NCI-H2081 (cell line): ENCODE measurements at regions not wholly inside any gene's neighbourhood (a gene's known extent, or its start where the extent isn't known, plus 50 kb on each side); places are given as distances from the start of the nearest gene placed in this dataset.
A peak's percentile ranks its signal among the peaks of the same experiment; 100 is the strongest.
"Not testable (repeated sequence)": the region's sequence is repeated elsewhere in the genome, so short reads cannot be mapped to it uniquely, and the experiment has no call there.

Experiments used
- DNase-seq, 2 experiments: peaks; one replicate each; lab custom pipeline; 2025; lab: John Stamatoyannopoulos, UW

DNA sequence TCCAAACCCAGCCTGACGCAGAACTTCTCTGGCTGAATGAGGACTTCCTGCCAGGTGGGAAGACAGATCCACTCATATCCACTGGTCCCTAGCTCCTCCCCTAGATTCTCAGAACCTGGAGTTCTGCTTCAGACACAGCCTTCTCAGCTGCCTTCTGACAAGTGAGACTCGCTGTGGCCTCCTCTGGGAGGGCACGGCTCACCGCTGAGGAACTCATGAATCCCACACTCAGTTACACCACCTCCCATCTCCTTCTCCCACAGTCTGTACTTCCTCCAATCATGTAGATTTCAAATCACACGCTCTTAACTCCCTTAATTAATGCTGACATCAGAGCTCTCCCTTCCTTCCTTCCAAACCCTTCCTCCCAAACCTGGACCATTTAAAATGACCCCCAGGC is 86.4 kb upstream of the TMEM45B start:
- DNase-seq: no peak

- DNase-seq: no peak
Measured at GRCh38 chr11:129729823-129730222, 85.8 kb upstream of the TMEM45B start.

DNA sequence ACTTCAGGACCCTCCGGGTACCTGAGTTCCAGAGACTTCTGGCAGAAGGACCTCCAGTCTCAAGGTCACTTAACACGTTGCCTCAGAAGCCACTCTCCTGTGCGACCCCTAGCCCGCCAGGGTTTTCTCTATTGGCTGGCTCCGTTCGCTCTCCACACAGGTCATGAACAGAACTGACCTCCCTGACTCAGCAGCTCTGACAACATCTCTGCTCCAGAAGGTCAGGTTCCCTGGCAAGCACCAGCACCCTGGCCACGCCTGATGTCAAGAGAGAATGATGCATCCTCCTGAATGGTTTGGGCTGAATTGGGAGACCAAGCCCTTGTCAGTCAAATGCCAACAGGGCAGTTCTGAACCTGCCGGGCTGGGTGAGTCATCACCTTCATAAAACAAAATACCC is 84.3 kb upstream of the TMEM45B start:
- DNase-seq: no peak

DNA sequence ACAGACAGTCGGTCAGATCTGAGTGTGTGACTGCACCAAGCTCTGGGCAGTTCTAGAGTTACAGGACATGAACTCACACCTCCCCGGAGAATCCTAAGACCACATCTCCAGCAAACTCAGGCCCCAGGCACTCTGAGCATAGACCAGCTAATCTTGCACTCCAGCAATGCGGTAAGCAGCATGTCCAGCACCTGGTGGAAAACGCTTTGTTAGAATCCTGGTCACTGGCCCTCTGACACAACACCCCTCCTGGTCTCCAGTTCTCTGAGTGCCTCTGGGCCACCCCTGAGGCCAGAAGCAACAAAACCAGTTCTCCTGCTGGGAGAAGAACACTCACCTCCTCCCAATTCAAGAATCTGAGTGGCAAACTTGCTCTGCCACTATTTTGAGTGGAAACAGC is 82.7 kb upstream of the TMEM45B start:
- no peak for DNase-seq

- no peak for DNase-seq
Measured at GRCh38 chr11:129733384-129733783, 82.3 kb upstream of the TMEM45B start.

GRCh38 chr11:129733981-129734380 is 81.7 kb upstream of the TMEM45B start:
- no peak for DNase-seq

GRCh38 chr11:129734654-129735053 is 81.0 kb upstream of the TMEM45B start:
- DNase-seq: no peak

DNA sequence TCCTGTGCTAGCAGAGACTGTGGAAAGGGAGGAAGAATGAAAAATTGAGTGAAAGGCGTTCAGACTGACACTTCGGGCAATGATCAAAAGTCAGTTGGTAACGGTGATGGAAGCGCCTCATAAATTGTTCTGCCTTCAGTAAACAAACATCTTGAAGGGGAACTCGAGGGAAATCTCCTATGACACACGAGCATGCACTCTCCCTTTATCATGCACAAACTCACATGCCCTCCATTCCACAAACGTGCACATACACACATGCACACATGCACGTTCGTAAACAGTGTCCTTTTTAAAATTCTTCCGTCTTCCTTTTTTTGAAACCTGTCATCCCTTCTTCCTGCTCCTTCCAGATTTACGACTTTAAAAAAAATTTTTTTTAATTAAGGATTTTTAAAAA is 77.8 kb upstream of the TMEM45B start:
- no peak for DNase-seq

- DNase-seq: no peak
Measured at GRCh38 chr11:129738242-129738641, 77.4 kb upstream of the TMEM45B start.

DNA sequence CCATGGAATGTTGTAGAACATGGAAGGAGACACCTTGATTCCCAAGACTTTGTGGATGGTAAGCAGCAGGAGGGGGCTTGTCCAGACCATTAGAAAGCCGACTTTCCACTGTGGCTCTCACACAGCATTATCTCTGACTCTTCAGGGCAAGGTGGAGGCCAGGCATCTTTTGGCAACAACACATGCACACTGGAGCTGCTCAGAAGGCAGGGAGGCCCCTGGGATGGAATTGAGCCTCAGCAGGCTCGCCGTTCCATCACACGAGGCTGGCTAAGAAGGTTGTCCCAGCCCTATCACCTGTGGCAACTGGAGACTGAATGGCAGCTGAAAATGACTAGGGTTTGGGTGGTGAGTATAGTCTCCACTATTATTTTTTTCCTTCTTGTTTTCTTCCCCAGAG is 76.3 kb upstream of the TMEM45B start:
- no peak for DNase-seq

GRCh38 chr11:129740125-129740719 is 75.4 kb upstream of the TMEM45B start:
- DNase-seq: no peak

GRCh38 chr11:129743112-129743815 is 72.4 kb upstream of the TMEM45B start:
- no peak for DNase-seq

DNA sequence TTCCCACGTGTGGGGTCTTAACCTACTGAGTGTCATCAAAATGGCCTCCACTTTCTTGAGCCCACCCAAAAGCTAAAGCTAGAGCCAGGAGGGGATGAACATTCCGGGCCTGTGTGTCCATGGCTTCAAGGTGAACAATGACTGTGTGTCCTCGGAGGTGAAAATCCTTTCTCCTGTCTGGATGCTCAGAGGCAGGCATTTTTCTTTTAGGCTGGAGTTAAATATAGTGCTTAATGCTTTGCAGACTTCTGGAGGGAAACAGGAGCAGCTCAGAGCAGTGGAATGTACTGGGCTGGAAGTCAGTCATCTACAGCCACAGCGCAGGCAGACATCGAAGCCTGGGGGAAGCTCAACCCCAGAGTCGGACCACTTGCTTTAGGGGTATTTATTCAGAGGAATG is 68.6 kb upstream of the TMEM45B start:
- DNase-seq: no peak

GRCh38 chr11:129749141-129749540 is 66.5 kb upstream of the TMEM45B start:
- DNase-seq: no peak

- peak; percentile 70 to 80 for DNase-seq
Measured at GRCh38 chr11:129750343-129751292, 65.0 kb upstream of the TMEM45B start.

DNA sequence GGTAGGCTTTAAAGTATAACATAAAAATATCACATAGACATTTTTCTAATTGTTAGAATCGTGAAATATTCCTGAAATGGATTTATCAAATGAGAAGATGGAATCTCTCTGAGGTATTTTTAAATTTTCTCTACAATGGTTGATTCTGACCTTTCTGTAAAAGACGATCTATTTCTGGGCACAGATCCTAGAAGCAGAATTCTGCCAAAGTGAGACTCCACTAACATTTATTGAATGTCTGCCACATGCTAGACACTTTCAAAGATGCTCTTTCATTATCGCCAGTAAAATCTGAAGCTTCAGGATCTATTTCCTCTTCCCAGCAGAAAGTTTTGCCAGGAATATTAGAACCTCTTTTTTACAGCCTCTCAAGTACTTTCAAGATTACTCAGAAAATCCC is 64.1 kb upstream of the TMEM45B start:
- no peak for DNase-seq

DNA sequence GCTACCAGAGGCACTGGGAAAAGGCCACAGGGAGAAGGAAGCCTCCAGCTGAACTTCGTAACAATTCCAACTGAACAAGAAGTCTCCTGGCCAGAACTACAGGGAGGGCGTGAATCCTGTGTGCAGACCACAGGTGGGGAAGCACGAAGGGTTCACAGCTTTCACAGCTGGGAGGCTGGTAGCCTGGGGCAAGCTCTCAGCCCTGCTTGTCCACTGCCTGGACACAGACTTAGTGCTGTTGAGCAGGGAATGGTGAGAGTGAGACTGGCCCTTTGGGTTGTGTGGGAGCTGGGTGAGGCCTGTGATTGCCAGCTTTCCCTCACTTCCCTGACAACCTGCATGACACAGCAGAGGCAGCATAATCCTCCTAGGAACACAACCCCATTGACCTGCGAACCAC is 52.1 kb upstream of the TMEM45B start:
- DNase-seq: not testable (repeated sequence)

DNA sequence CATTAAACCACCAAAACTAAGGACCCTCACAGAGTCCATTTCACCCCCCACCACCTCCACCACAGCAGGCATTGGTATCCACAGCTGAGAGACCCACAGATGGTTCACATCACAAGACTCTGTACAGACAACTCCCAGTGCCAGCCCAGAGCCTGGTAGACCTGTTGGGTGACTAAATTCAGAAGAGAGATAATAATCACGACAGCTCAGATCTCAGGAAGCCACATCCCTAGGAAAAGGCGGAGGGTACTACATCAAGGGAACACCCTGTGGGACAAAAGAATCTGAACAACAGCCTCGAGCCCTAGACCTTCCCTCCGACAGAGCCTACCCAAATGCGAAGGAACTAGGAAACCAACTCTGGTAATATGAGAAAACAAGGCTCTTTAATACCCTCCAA is 51.4 kb upstream of the TMEM45B start:
- not testable (repeated sequence) for DNase-seq
